ENCODE measurements at regions not wholly inside any gene's neighbourhood (a gene's known extent, or its start where the extent isn't known, plus 50 kb on each side); places are given as distances from the start of the nearest gene placed in this dataset.
A peak's percentile ranks its signal among the peaks of the same experiment; 100 is the strongest.

DNA sequence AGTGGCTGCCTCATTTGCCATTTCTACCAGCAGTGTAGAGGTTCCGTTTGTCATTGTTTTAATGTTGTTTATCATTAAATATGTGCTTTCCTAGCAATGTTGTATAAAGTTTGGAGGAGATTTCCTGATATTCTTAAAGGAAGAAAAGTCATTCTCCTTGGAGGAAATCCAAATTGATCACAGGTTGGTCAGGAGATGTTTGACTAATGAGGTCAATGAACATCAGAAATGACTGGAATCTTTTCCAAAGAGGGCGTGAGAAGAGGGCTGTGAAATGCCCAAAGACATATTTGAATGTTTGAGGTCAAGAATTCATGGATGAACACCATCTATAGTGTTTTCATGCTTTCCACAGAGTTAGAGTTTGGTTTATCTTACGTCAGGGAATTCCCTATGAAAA lies 471.3 kb downstream of the MAT2B start:
- Histone ChIP-seq H3K4me3 (replicated peaks; ENCODE audit: low read depth, low read length) (no peak overlapping the region), H3K36me3 (ENCODE audit: control insufficient read depth, insufficient read depth, low read length) (no peaks in the 10 kb centered on the region), H3K27me3 (replicated peaks; ENCODE audit: control insufficient read depth, insufficient read depth, low read length) (no peaks in the 10 kb centered on the region)
- TF ChIP-seq, protein P1, sequence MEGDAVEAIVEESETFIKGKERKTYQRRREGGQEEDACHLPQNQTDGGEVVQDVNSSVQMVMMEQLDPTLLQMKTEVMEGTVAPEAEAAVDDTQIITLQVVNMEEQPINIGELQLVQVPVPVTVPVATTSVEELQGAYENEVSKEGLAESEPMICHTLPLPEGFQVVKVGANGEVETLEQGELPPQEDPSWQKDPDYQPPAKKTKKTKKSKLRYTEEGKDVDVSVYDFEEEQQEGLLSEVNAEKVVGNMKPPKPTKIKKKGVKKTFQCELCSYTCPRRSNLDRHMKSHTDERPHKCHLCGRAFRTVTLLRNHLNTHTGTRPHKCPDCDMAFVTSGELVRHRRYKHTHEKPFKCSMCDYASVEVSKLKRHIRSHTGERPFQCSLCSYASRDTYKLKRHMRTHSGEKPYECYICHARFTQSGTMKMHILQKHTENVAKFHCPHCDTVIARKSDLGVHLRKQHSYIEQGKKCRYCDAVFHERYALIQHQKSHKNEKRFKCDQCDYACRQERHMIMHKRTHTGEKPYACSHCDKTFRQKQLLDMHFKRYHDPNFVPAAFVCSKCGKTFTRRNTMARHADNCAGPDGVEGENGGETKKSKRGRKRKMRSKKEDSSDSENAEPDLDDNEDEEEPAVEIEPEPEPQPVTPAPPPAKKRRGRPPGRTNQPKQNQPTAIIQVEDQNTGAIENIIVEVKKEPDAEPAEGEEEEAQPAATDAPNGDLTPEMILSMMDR (IDR thresholded peaks at IDR 0.05; ENCODE audit: insufficient read depth, low read length, poor library complexity, severe bottlenecking): no peak
- DNase-seq (ENCODE audit: extremely low read depth, insufficient read length): no peak

DNA sequence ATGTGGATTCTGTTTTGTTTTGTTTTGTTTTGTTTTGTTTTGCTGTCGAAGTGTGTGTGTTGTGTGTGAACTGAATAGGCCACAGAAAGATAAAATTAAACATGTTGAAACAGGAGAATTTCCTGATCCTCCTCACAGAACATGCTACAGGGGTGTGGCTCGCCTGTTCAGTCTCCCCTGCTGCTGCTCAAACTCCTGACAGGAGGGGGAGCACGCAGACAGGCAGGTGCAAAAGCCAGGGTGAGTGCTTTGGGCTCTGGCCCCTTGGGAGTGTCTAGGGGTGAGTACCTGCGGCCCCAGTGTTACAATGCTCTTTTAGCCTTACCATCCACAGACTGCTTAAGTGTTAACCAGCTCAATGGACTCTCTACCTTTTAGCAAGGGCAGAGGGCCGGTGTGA lies 473.5 kb downstream of the MAT2B start:
- no peak for DNase-seq (ENCODE audit: extremely low read depth, insufficient read length)
- TF ChIP-seq, protein P1 (IDR thresholded peaks at IDR 0.05; ENCODE audit: insufficient read depth, low read length, poor library complexity, severe bottlenecking): peak; percentile 46

DNA sequence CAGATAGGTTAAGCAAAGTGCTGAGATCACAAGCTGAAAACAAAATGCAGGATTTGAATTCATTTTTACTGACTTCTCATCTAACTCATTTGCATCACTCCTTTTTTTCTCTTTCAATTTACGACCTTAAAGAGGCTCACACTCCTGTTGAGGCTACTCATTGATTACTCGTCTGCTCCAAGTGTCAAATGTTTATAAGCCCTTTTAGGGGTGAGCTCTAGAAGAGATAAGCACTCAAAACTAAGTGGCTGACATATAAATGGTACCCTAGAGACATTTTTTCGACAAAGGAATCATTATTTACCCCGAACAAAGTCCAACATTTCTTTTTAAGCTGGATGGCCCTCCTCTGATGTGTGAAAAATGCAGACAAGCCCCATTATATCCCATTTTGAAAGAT lies 483.1 kb downstream of the MAT2B start:
- DNase-seq (ENCODE audit: extremely low read depth, insufficient read length): no peak
- TF ChIP-seq, protein P1 (IDR thresholded peaks at IDR 0.05; ENCODE audit: insufficient read depth, low read length, poor library complexity, severe bottlenecking): no peak
- H3K27me3 ChIP-seq (replicated peaks; ENCODE audit: control insufficient read depth, insufficient read depth, low read length): no peaks in the 10 kb centered on the region
- H3K36me3 ChIP-seq (ENCODE audit: control insufficient read depth, insufficient read depth, low read length): no peaks in the 10 kb centered on the region
- H3K4me3 ChIP-seq (replicated peaks; ENCODE audit: low read depth, low read length): no peak overlapping the region

More for the DNA sequence above, 473.5 kb downstream of the MAT2B start:
- Histone ChIP-seq H3K27me3 (replicated peaks; ENCODE audit: control insufficient read depth, insufficient read depth, low read length) (no peaks in the 10 kb centered on the region), H3K4me3 (replicated peaks; ENCODE audit: low read depth, low read length) (no peak overlapping the region), H3K36me3 (ENCODE audit: control insufficient read depth, insufficient read depth, low read length) (no peaks in the 10 kb centered on the region)

DNA sequence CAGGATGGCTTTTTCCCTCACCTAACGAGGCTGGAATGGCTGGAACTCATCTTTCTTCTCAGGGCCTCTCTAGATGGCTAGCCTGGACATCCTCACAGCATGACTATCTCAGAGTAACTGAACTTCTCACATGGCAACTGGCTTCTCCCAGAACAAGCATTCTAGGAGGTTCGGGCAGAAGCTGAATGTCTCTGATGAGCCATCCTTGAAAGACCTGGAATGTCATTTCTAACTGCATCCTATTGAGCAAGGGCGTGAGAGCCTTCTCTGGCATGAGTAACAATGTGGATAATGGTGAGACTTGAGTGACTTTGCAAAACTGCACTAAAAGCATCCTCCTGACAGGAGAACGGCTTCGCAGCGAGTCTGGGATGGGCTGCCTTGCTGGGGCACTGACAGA lies 487.7 kb downstream of the MAT2B start:
- TF ChIP-seq, protein P1 (IDR thresholded peaks at IDR 0.05; ENCODE audit: insufficient read depth, low read length, poor library complexity, severe bottlenecking): no peak
- H3K27me3 ChIP-seq (replicated peaks; ENCODE audit: control insufficient read depth, insufficient read depth, low read length): no peaks in the 10 kb centered on the region
- no peak overlapping the region for H3K4me3 ChIP-seq (replicated peaks; ENCODE audit: low read depth, low read length)
- DNase-seq (ENCODE audit: extremely low read depth, insufficient read length): no peak
- H3K36me3 ChIP-seq (ENCODE audit: control insufficient read depth, insufficient read depth, low read length): no peaks in the 10 kb centered on the region

DNA sequence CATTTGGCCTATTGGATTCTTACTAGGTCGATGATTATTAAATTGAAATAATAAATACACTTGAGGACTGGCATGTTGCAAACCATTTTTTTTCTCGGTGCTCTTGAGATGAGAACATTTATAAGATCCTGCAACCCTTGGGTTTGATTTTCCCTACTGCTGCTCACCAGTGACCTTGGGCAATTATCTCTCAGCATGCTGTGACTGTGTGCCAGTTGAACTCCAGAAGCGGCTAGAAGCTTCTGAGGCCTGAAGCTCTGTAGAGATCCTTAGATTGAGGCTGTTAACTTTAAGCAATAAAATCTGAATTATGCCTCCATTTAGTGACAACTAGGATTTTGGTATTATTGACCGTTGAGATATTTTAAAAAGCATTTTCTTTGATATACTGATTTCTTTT lies 489.8 kb downstream of the MAT2B start:
- H3K36me3 ChIP-seq (ENCODE audit: control insufficient read depth, insufficient read depth, low read length): no peaks in the 10 kb centered on the region
- H3K4me3 ChIP-seq (replicated peaks; ENCODE audit: low read depth, low read length): no peak overlapping the region
- no peak for DNase-seq (ENCODE audit: extremely low read depth, insufficient read length)
- no peaks in the 10 kb centered on the region for H3K27me3 ChIP-seq (replicated peaks; ENCODE audit: control insufficient read depth, insufficient read depth, low read length)
- TF ChIP-seq, protein P1 (IDR thresholded peaks at IDR 0.05; ENCODE audit: insufficient read depth, low read length, poor library complexity, severe bottlenecking): no peak

DNA sequence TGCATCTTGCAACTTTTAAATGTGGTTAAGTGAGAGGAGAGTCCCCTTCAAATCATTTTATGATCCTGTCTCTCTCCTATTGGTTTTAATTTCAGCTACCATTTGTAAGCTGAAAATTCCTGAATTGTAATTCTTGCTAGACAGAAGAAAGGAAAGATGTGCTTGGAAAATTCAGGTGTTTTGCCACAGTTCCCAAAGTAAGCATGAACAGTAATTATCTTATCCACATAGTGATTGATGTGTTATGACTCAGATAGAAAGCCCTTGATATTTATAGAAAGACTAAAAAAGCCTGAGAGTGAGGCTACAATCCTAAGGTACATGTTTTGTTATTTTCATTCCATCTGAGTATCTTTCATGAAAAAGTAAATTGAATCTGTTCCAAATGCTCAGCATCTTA lies 492.5 kb downstream of the MAT2B start:
- no peaks in the 10 kb centered on the region for H3K36me3 ChIP-seq (ENCODE audit: control insufficient read depth, insufficient read depth, low read length)
- H3K27me3 ChIP-seq (replicated peaks; ENCODE audit: control insufficient read depth, insufficient read depth, low read length): no peaks in the 10 kb centered on the region
- DNase-seq (ENCODE audit: extremely low read depth, insufficient read length): no peak
- H3K4me3 ChIP-seq (replicated peaks; ENCODE audit: low read depth, low read length): no peak overlapping the region
- TF ChIP-seq, protein P1 (IDR thresholded peaks at IDR 0.05; ENCODE audit: insufficient read depth, low read length, poor library complexity, severe bottlenecking): no peak
